DND-41 (cell line): ENCODE measurements at regions not wholly inside any gene's neighbourhood (a gene's known extent, or its start where the extent isn't known, plus 50 kb on each side); places are given as distances from the start of the nearest gene placed in this dataset.

Source experiments
- ATAC-seq: fragments of 200-7000 bp; cut with Tn5 transposase; 3 replicates; pipeline ENCODE4 v1.9.1; 2021; ENCODE audit warnings: low read depth; ENCODE audit not compliant: insufficient read depth
- DNase-seq: peaks from one replicate; pipeline ENCODE4 v3.0.0-alpha.2; 2020
- H2AFZ ChIP-seq: 2 replicates; pipeline ENCODE4 v1.6.0; 2012; ENCODE audit warnings: low read depth, low read length
- H3K27ac ChIP-seq: 2 replicates; pipeline ENCODE4 v1.5.1; 2012; ENCODE audit warnings: low read length, inconsistent platforms
- H3K27me3 ChIP-seq: fragments of 200-600 bp; sonication (generic); 2 replicates; pipeline ENCODE4 v1.6.0; 2012; ENCODE audit warnings: low read length, mild to moderate bottlenecking, inconsistent platforms; ENCODE audit not compliant: insufficient read depth, poor library complexity
- H3K36me3 ChIP-seq: 2 replicates; pipeline ENCODE4 v1.5.1; 2012; ENCODE audit warnings: low read length, inconsistent platforms; ENCODE audit not compliant: insufficient read depth
- H3K4me1 ChIP-seq: 2 replicates; pipeline ENCODE4 v1.5.1; 2012; ENCODE audit warnings: mild to moderate bottlenecking, low read length; ENCODE audit not compliant: insufficient read depth
- H3K4me2 ChIP-seq: 2 replicates; pipeline ENCODE4 v1.6.0; 2012; ENCODE audit warnings: mild to moderate bottlenecking, moderate library complexity, low read length, inconsistent platforms; ENCODE audit not compliant: insufficient read depth
- H3K4me3 ChIP-seq, 2 experiments: fragments of 200-600 bp in 1 of 2; shearing (Covaris generic) in 1 of 2; 2 replicates each; pipeline ENCODE4 v1.5.1; 2012 to 2016; ENCODE audit warnings: inconsistent platforms in 2 of 2, low read length in 2 of 2, mild to moderate bottlenecking in 2 of 2, low read depth in 1 of 2, moderate library complexity in 1 of 2
- H3K79me2 ChIP-seq: 2 replicates; pipeline ENCODE4 v1.6.0; 2012; ENCODE audit warnings: low read length, inconsistent platforms; ENCODE audit not compliant: insufficient read depth
- H3K9ac ChIP-seq: 2 replicates; pipeline ENCODE4 v1.6.0; 2012; ENCODE audit warnings: low read depth, mild to moderate bottlenecking, inconsistent platforms, low read length, moderate library complexity
- H3K9me3 ChIP-seq: 2 replicates; pipeline ENCODE4 v1.5.1; 2012; ENCODE audit warnings: low read length, moderate library complexity, mild to moderate bottlenecking, inconsistent platforms; ENCODE audit not compliant: insufficient read depth, severe bottlenecking
- H4K20me1 ChIP-seq: 2 replicates; pipeline ENCODE4 v1.6.0; 2012; ENCODE audit warnings: low read length; ENCODE audit not compliant: insufficient read depth
- EZH2 ChIP-seq: IDR thresholded peaks from 3 replicates; pipeline ENCODE4 v1.6.1; 2012; ENCODE audit warnings: borderline replicate concordance, low read depth, mild to moderate bottlenecking, moderate library complexity, low read length, inconsistent platforms; ENCODE audit not compliant: severe bottlenecking
- TF ChIP-seq, protein P1 (sequence below): IDR thresholded peaks from 2 replicates; pipeline ENCODE4 v1.5.1; 2012; ENCODE audit warnings: borderline replicate concordance, low read length, moderate library complexity, mild to moderate bottlenecking; ENCODE audit not compliant: poor library complexity, severe bottlenecking; ENCODE audit errors: extremely low read depth

DNA sequence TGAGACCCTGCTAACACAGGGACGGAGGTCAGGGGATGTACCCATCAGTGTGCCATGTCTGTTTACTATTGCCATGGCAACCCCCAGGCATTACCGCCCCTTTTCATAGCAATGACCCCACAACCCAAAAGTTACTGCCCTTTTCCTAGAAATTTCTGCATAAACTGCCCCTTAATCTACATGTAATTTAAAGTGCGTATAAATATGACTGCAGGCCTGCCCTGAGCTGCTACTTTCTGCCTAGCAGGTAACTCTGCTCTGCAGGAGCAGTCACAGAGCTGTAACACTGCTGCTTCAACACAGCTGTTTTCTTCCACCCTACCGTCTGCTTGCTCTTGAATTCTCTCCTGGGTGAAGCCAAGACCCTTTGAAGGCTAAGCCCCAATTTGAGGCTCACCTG lies 57.1 kb upstream of the RPS6KA2 start:
- Histone ChIP-seq H3K4me1 (no peaks in the 10 kb centered on the region), H4K20me1 (no peaks in the 10 kb centered on the region), H3K4me2 (no peak overlapping the region), H2AFZ (no peak overlapping the region), H3K27me3 (peaks cover 11% of the 10 kb centered on the region), H3K79me2 (no peaks in the 10 kb centered on the region), H3K4me3 (no peak overlapping the region), H3K36me3 (no peaks in the 10 kb centered on the region), H3K9me3 (no peaks in the 10 kb centered on the region), H3K27ac (no peak overlapping the region), H3K9ac (no peak overlapping the region)
- TF ChIP-seq, protein P1, sequence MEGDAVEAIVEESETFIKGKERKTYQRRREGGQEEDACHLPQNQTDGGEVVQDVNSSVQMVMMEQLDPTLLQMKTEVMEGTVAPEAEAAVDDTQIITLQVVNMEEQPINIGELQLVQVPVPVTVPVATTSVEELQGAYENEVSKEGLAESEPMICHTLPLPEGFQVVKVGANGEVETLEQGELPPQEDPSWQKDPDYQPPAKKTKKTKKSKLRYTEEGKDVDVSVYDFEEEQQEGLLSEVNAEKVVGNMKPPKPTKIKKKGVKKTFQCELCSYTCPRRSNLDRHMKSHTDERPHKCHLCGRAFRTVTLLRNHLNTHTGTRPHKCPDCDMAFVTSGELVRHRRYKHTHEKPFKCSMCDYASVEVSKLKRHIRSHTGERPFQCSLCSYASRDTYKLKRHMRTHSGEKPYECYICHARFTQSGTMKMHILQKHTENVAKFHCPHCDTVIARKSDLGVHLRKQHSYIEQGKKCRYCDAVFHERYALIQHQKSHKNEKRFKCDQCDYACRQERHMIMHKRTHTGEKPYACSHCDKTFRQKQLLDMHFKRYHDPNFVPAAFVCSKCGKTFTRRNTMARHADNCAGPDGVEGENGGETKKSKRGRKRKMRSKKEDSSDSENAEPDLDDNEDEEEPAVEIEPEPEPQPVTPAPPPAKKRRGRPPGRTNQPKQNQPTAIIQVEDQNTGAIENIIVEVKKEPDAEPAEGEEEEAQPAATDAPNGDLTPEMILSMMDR, result no peak
- no peak for TF ChIP-seq EZH2
- DNase-seq, result no peak
- no peak for ATAC-seq

DNA sequence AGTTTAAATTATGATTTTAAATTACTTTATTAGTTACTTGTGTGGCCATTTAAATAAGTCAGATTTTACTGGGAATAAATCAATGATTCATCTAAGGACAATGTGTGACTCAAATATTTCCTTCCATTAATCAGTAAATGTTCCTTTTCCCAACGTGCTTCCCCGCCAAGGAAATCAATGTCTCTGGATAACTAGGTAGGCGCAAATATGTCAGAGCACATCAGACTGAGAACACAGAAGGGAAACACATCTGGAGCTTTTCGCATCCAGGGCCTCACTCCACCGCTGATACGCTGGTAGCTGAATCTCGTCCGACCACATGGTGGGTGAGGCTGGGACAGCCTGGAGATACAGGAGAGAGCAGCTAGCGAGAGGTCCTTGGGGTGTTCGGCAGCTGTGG lies 56.4 kb upstream of the RPS6KA2 start:
- Histone ChIP-seq H2AFZ (no peak overlapping the region), H3K27me3 (peaks cover 11% of the 10 kb centered on the region), H3K36me3 (no peaks in the 10 kb centered on the region), H3K4me1 (no peaks in the 10 kb centered on the region), H3K79me2 (no peaks in the 10 kb centered on the region), H3K4me3 (no peak overlapping the region), H4K20me1 (no peaks in the 10 kb centered on the region), H3K4me2 (no peak overlapping the region), H3K27ac (no peak overlapping the region), H3K9me3 (no peaks in the 10 kb centered on the region), H3K9ac (no peak overlapping the region)
- TF ChIP-seq, protein P1, result no peak
- TF ChIP-seq EZH2, result no peak
- ATAC-seq, result no peak
- DNase-seq, result no peak

DNA sequence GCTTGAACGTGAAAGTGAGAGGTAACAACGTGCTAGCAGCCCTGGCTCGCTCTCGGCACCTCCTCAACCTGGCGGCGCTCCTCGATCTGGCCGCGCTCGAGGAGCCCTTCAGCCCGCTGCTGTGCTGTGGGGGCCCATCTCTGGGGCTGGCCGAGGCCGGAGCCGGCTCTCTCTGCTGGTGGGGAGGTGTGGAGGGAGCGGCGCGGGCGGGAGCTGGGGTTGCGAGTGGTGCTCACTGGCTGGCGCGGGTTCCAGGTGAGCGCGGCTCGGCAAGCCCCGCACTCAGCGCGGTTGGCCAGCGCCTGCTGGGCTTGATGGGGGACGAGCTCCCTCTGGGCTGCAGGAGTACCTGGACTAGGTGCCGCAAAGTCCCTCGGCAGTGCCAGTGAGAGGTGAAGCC lies 52.5 kb upstream of the RPS6KA2 start:
- Histone ChIP-seq H3K4me1 (no peaks in the 10 kb centered on the region), H3K79me2 (no peaks in the 10 kb centered on the region), H2AFZ (no peak overlapping the region), H3K36me3 (no peaks in the 10 kb centered on the region), H4K20me1 (no peaks in the 10 kb centered on the region), H3K27me3 (no peaks in the 10 kb centered on the region), H3K4me2 (no peak overlapping the region), H3K4me3 (no peak overlapping the region), H3K27ac (no peak overlapping the region), H3K9me3 (no peaks in the 10 kb centered on the region), H3K9ac (no peak overlapping the region)
- DNase-seq (no peak), ATAC-seq (no peak)
- TF ChIP-seq, protein P1, result no peak
- no peak for TF ChIP-seq EZH2

DNA sequence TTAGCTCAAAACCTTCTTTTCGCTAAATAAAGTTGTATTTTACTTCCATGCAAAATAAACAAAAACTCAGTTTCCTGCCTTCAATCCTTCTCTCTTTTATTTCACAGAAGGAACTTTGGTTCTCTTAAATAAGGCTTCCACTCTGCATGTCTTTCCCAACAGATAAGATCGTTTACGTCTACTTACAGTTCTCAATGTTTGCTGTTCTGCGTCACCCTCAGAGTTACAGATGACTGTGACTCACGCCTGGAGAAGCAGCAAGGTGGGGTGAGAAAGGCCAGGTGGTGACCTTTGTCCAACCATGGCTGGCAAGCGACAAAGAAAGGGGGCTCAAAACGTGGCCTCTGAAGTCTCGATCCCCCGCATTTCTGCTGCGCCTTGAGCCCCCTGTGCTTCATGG lies 51.4 kb upstream of the RPS6KA2 start:
- H3K4me3 ChIP-seq, result no peak overlapping the region
- no peaks in the 10 kb centered on the region for H3K4me1 ChIP-seq
- H2AFZ ChIP-seq, result no peak overlapping the region
- DNase-seq (no peak), ATAC-seq (no peak)
- no peaks in the 10 kb centered on the region for H3K27me3 ChIP-seq
- no peak overlapping the region for H3K9ac ChIP-seq
- no peaks in the 10 kb centered on the region for H3K79me2 ChIP-seq
- H3K4me2 ChIP-seq, result no peak overlapping the region
- H4K20me1 ChIP-seq, result no peaks in the 10 kb centered on the region
- H3K27ac ChIP-seq, result no peak overlapping the region
- no peaks in the 10 kb centered on the region for H3K36me3 ChIP-seq
- no peaks in the 10 kb centered on the region for H3K9me3 ChIP-seq
- TF ChIP-seq EZH2, result no peak
- TF ChIP-seq, protein P1, result no peak
